ENCODE measurements at regions not wholly inside any gene's neighbourhood (a gene's known extent, or its start where the extent isn't known, plus 50 kb on each side); places are given as distances from the start of the nearest gene placed in this dataset.

DNA sequence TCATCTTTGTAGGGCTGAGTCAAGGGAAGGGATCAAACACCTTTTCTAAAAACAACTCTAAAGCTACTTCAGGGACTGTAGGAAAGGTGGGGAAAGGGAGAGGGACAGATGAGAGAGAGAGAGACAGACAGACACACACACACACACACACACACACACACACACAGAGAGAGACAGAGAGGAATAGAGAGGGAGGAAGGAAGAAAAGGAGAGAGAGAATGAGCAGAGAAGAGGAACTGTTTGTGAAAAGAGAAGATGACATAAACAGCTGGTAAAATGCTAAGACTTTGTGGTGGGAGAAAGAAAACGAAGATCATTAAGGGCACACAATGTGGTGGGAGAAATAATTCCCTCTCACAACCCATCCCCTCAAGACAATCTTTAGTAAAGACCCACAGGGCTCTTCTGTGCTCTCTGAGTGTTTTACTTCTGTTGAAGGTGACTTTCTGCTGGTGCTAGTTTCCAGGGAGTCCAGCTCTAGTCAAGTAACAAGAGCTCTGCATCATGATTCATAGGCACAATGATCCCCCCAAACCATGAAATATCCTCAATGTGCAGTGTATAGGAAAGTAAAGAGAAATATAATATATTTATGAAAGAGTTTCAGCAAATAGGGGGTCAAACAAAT, 77.2 kb upstream of the STK17B start:
- 50 to 63% methylated on average over 1 of the region's 1 CpG for WGBS, 2 donors
- TF ChIP-seq POLR2A (IDR thresholded peaks at IDR 0.05), result no peak
- TF ChIP-seq, protein P1, sequence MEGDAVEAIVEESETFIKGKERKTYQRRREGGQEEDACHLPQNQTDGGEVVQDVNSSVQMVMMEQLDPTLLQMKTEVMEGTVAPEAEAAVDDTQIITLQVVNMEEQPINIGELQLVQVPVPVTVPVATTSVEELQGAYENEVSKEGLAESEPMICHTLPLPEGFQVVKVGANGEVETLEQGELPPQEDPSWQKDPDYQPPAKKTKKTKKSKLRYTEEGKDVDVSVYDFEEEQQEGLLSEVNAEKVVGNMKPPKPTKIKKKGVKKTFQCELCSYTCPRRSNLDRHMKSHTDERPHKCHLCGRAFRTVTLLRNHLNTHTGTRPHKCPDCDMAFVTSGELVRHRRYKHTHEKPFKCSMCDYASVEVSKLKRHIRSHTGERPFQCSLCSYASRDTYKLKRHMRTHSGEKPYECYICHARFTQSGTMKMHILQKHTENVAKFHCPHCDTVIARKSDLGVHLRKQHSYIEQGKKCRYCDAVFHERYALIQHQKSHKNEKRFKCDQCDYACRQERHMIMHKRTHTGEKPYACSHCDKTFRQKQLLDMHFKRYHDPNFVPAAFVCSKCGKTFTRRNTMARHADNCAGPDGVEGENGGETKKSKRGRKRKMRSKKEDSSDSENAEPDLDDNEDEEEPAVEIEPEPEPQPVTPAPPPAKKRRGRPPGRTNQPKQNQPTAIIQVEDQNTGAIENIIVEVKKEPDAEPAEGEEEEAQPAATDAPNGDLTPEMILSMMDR (IDR thresholded peaks at IDR 0.05), result no peak
- peak overlapping the region in 1 of 4 donors; percentile 37 for H3K27ac ChIP-seq

DNA sequence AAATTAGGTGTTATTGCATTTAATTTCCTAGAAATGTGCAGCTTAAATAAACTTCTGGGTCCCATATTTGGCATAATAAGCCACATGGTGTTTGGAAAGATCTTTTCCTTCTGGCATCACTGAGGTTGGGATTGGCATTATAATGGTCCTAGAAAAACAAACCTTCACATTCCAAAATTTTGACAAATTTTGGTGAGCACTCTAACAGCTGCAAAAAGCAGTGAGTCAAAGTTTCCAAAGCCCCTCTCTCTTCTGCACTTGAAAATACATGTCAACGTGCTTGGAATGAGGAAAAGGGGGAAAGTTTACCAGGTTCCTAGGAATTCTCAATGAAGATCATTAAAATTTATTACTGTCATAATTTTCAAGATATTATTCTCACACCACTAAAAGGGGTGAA, 77.8 kb upstream of the STK17B start:
- WGBS, 2 donors, result 0 to 89% methylated on average over 1 of the region's 1 CpG
- intact Hi-C loops (cut with DNase I), result no loop called here
- TF ChIP-seq POLR2A (IDR thresholded peaks at IDR 0.05), result no peak
- TF ChIP-seq, protein P1 (IDR thresholded peaks at IDR 0.05), result no peak
- no peak for DNase-seq
- peaks cover 0 to 9% (median 0%) of the 10 kb centered on the region in 3 donors for H3K36me3 ChIP-seq
- no peak overlapping the region for H3K27ac ChIP-seq
- no peaks in the 10 kb centered on the region for H3K27me3 ChIP-seq
- no peaks in the 10 kb centered on the region for H3K9me3 ChIP-seq
- peaks cover 0 to 24% (median 4%) of the 10 kb centered on the region in 3 donors for H3K4me1 ChIP-seq
- no peak overlapping the region for H3K4me3 ChIP-seq

More for the DNA sequence above, 77.2 kb upstream of the STK17B start:
- Histone ChIP-seq H3K4me3 (no peak overlapping the region), H3K4me1 (peaks cover 0 to 24% (median 4%) of the 10 kb centered on the region in 3 donors), H3K36me3 (peaks cover 0 to 5% (median 0%) of the 10 kb centered on the region in 3 donors), H3K27me3 (no peaks in the 10 kb centered on the region), H3K9me3 (no peaks in the 10 kb centered on the region)
- intact Hi-C loops (cut with DNase I), result no loop called here
- DNase-seq, result no peak

DNA sequence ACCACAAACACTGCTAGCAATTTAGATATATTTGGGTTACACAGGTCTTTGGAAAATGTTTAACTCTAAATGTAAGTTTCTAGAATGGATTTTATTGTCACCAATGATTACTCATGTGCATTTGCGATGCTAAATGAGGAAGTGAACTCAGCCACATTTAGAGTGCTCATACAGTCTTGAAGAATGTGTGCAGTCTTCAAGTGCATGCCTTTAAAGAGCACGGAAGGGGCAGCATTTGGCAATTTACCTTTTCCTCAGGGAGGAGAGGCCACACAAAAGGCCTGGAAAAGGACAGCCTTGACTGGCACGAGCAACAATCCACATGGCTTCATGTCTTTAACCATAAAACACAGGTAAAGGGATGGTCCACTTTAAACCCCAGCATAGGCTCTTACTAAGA, 78.5 kb upstream of the STK17B start:
- DNase-seq, result no peak
- H3K36me3 ChIP-seq, result peaks cover 0 to 9% (median 0%) of the 10 kb centered on the region in 3 donors
- no peaks in the 10 kb centered on the region for H3K27me3 ChIP-seq
- H3K27ac ChIP-seq, result no peak overlapping the region
- TF ChIP-seq POLR2A (IDR thresholded peaks at IDR 0.05), result no peak
- TF ChIP-seq, protein P1 (IDR thresholded peaks at IDR 0.05), result no peak
- intact Hi-C loops (cut with DNase I), result no loop called here
- H3K9me3 ChIP-seq, result no peaks in the 10 kb centered on the region
- H3K4me3 ChIP-seq, result no peak overlapping the region
- H3K4me1 ChIP-seq, result peaks cover 0 to 20% (median 4%) of the 10 kb centered on the region in 3 donors
- 62 to 69% methylated on average over 3 of the region's 3 CpGs for WGBS, 2 donors

DNA sequence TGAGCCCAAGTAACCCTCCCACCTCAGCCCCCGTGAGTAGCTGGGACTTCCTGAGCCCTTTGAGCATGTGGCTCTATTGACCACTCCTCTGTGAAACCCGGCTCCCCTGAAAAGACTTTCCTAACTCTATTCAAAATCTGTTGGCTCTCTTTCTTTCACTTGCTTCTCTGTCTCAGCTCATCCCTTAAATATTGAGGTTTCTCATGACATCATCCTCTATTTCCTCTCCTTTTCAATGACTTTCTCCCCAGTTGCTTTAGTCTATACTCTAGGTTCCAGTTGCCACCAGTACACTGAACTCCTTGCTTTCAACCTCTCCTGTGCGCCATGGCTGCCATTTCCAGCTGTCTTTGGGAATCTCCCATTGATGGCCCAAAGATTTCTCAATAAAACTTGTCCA, 79.8 kb upstream of the STK17B start:
- no peaks in the 10 kb centered on the region for H3K9me3 ChIP-seq
- TF ChIP-seq POLR2A (IDR thresholded peaks at IDR 0.05), result no peak
- TF ChIP-seq, protein P1 (IDR thresholded peaks at IDR 0.05), result no peak
- no peak overlapping the region for H3K4me3 ChIP-seq
- H3K4me1 ChIP-seq, result peaks cover 0 to 19% (median 4%) of the 10 kb centered on the region in 3 donors
- DNase-seq, result no peak
- intact Hi-C loops (cut with DNase I), result no loop called here
- H3K36me3 ChIP-seq, result peaks cover 0 to 9% (median 0%) of the 10 kb centered on the region in 3 donors
- 90 to 92% methylated on average over 3 of the region's 3 CpGs for WGBS, 2 donors
- H3K27ac ChIP-seq, result no peak overlapping the region
- H3K27me3 ChIP-seq, result no peaks in the 10 kb centered on the region

DNA sequence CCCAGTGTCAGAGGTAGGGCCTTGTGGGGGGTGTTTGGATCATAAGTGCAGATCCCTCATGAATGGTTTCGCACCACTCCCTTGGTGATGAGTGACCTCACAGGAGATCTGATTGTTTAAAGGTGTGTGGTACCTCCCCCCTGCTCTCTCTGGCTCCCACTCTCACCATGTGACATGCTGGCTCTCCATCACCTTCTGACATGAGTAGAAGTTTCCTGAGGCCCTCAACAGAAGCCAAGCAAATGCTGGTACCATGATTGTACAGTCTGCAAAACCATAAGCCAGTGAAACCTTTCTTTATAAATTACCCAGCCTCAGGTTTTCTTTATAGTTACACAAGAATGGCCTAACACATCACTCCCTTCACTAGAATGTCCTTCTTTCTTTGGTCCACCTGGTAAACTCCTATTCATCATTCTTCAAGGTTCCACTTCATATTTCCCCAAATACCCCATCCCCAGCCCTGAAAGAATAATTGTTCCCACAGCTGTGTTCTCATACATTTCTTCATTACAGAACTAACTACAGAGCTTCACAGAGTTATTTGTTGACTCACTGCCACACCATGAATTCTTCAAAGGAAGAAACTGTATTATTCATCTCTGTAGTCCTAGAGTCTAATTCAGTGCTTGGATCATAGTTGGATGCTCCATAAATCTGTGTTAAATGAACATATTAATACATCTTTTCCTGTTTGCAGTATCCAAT, 81.2 kb upstream of the STK17B start:
- no peak for DNase-seq
- WGBS, 2 donors, result 100% methylated on average over 1 of the region's 1 CpG
- no peak overlapping the region for H3K4me3 ChIP-seq
- H3K27me3 ChIP-seq, result no peaks in the 10 kb centered on the region
- peaks cover 0 to 9% (median 0%) of the 10 kb centered on the region in 3 donors for H3K36me3 ChIP-seq
- H3K27ac ChIP-seq, result no peak overlapping the region
- intact Hi-C loops (cut with DNase I), result no loop called here
- H3K4me1 ChIP-seq, result peaks cover 0 to 13% (median 3%) of the 10 kb centered on the region in 3 donors
- TF ChIP-seq, protein P1 (IDR thresholded peaks at IDR 0.05), result no peak
- no peak for TF ChIP-seq POLR2A (IDR thresholded peaks at IDR 0.05)
- H3K9me3 ChIP-seq, result no peaks in the 10 kb centered on the region
